ENCODE measurements at regions not wholly inside any gene's neighbourhood (a gene's known extent, or its start where the extent isn't known, plus 50 kb on each side); places are given as distances from the start of the nearest gene placed in this dataset.

GRCh38 chr5:171528865-171529614 is 109.6 kb downstream of the FGF18 start:
- intact Hi-C loops (cut with micrococcal nuclease) (no loop called here), dilution Hi-C loops (cut with HindIII; ENCODE audit: low sequenced_read_pairs, unreplicated experiment) (no loop called here), in situ Hi-C loops (cut with MboI; ENCODE audit: low sequenced_read_pairs) (no loop called here)
- Histone ChIP-seq H3K18ac (ENCODE audit: low read depth, low read length) (no peak overlapping the region), H3K36me3 (ENCODE audit: control insufficient read depth, insufficient read depth, low read length) (no peaks in the 10 kb centered on the region), H3K23ac (ENCODE audit: low read depth, low read length) (no peak overlapping the region), H2BK120ac (ENCODE audit: low read depth, low read length) (no peak overlapping the region), H2BK5ac (ENCODE audit: low read depth, low read length, poor library complexity, severe bottlenecking) (no peak overlapping the region), H3K4me1 (ENCODE audit: control insufficient read depth, insufficient read depth, low read length) (no peaks in the 10 kb centered on the region; the same call in 1 of the 2 replicates), H4K5ac (ENCODE audit: low read depth, low read length) (no peak overlapping the region), H3K9ac (ENCODE audit: low read depth, low read length) (no peak overlapping the region), H4K20me1 (ENCODE audit: insufficient read depth, low read length) (no peaks in the 10 kb centered on the region), H2BK15ac (ENCODE audit: low read depth, low read length) (no peak overlapping the region), H3K9me3 (ENCODE audit: control insufficient read depth, insufficient read depth, low read length) (no peaks in the 10 kb centered on the region), H2BK20ac (ENCODE audit: low read depth, low read length) (no peak overlapping the region), H3K9me1 (ENCODE audit: insufficient read depth, low read length) (no peaks in the 10 kb centered on the region), H3K79me1 (ENCODE audit: low read depth in 1 of 2, low read length in 2 of 2) (no peaks in the 10 kb centered on the region), H3K4ac (ENCODE audit: low read depth, low read length) (no peak overlapping the region), H2AFZ (replicated peaks; ENCODE audit: low read length, poor library complexity) (no peak overlapping the region), H4K91ac (ENCODE audit: insufficient read depth, low read depth, low read length) (no peak overlapping the region), H4K8ac (ENCODE audit: low read depth in 2 of 2, low read length in 2 of 2) (no peak overlapping the region), H3K27ac (ENCODE audit: insufficient read depth, low read length) (no peak overlapping the region), H3K27me3 (ENCODE audit: control insufficient read depth, insufficient read depth, low read length) (no peaks in the 10 kb centered on the region; the same call in 1 of the 2 replicates), H3K4me2 (ENCODE audit: low read depth, low read length) (no peak overlapping the region), H2AK5ac (ENCODE audit: low read depth, low read length) (no peak overlapping the region), H3K4me3 (ENCODE audit: insufficient read depth, low read depth, low read length) (no peak overlapping the region), H3K56ac (ENCODE audit: extremely low read depth, insufficient read depth, low read length) (no peak overlapping the region), H2AK9ac (replicated peaks; ENCODE audit: low read depth, low read length, poor library complexity) (no peak overlapping the region), H3K14ac (replicated peaks; ENCODE audit: low read depth, low read length) (no peak overlapping the region)
- no peak for DNase-seq
- POLR2A ChIA-PET (ENCODE audit: unreplicated experiment) = no interaction called here
- 77% methylated on average over 7 of the region's 19 CpGs; no CpG with 5 or more reads in 1 of the 2 experiments for WGBS, 2 experiments (ENCODE audit: extremely low coverage in 2 of 2, insufficient read length in 1 of 2)
- BruUV-seq (replicated peaks) = no TSS peak
- ATAC-seq (ENCODE audit: low read depth) = no peak
- TF ChIP-seq RFX5 (IDR thresholded peaks at IDR 0.05; ENCODE audit: low read depth, low read length) (no peak), MAFK (IDR thresholded peaks at IDR 0.05; ENCODE audit: low read depth, low read length) (no peak)
- CTCF ChIA-PET = no interaction called here
